A549 (cell line): ENCODE measurements at regions not wholly inside any gene's neighbourhood (a gene's known extent, or its start where the extent isn't known, plus 50 kb on each side); places are given as distances from the start of the nearest gene placed in this dataset.

ENCODE experiments used
- FOSB ChIP-seq: fragments of 250-450 bp; sonication (Bioruptor Pico); IDR thresholded peaks from 2 replicates; pipeline ENCODE4 v1.5.0; 2020; ENCODE audit warnings: mild to moderate bottlenecking, moderate library complexity
- POLR2A ChIP-seq: IDR thresholded peaks from 2 replicates; pipeline ENCODE4 v1.6.1; 2012; ENCODE audit warnings: mild to moderate bottlenecking, low read length
- TF ChIP-seq, protein P1 (sequence below): fragments of >200 bp; sonication (Bioruptor Twin); formaldehyde crosslinking; IDR thresholded peaks from 3 replicates; pipeline ENCODE4 v1.5.1; 2016

- TF ChIP-seq POLR2A (no peak), FOSB (CRISPR knock-in tag) (no peak)
- TF ChIP-seq, protein P1, sequence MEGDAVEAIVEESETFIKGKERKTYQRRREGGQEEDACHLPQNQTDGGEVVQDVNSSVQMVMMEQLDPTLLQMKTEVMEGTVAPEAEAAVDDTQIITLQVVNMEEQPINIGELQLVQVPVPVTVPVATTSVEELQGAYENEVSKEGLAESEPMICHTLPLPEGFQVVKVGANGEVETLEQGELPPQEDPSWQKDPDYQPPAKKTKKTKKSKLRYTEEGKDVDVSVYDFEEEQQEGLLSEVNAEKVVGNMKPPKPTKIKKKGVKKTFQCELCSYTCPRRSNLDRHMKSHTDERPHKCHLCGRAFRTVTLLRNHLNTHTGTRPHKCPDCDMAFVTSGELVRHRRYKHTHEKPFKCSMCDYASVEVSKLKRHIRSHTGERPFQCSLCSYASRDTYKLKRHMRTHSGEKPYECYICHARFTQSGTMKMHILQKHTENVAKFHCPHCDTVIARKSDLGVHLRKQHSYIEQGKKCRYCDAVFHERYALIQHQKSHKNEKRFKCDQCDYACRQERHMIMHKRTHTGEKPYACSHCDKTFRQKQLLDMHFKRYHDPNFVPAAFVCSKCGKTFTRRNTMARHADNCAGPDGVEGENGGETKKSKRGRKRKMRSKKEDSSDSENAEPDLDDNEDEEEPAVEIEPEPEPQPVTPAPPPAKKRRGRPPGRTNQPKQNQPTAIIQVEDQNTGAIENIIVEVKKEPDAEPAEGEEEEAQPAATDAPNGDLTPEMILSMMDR = no peak
Measured at GRCh38 chr2:33812707-33813106, 213.6 kb upstream of the FAM98A start.
